GM23338 (cell line): ENCODE measurements at regions not wholly inside any gene's neighbourhood (a gene's known extent, or its start where the extent isn't known, plus 50 kb on each side); places are given as distances from the start of the nearest gene placed in this dataset.

Experiments
- CREB1 ChIP-seq: fragments of 250-450 bp; sonication (Bioruptor Pico); IDR thresholded peaks from 2 replicates; pipeline ENCODE4 v1.5.0; 2020; ENCODE audit warnings: low read depth, mild to moderate bottlenecking, moderate library complexity
- EZH2 ChIP-seq: fragments of 200-600 bp; sonication (generic); IDR thresholded peaks from one replicate; pipeline ENCODE4 v1.8.0; 2017; ENCODE audit warnings: antibody characterized with exemption, mild to moderate bottlenecking, low read depth; ENCODE audit not compliant: unreplicated experiment
- EZH2phosphoT487 ChIP-seq: fragments of 200-600 bp; sonication (generic); IDR thresholded peaks from one replicate; pipeline ENCODE4 v1.8.1; 2018; ENCODE audit warnings: antibody characterized with exemption; ENCODE audit not compliant: unreplicated experiment
- JUNB ChIP-seq: IDR thresholded peaks from one replicate; pipeline ENCODE4 v1.6.1; 2016; ENCODE audit warnings: antibody characterized with exemption; ENCODE audit not compliant: unreplicated experiment
- NANOG ChIP-seq: IDR thresholded peaks from 2 replicates; pipeline ENCODE4 v1.6.1; 2016; ENCODE audit warnings: antibody characterized with exemption, borderline replicate concordance
- POLR2AphosphoS5 ChIP-seq: IDR thresholded peaks from 2 replicates; pipeline ENCODE4 v1.6.1; 2016; ENCODE audit warnings: antibody characterized with exemption, low read depth
- STAT1 ChIP-seq: IDR thresholded peaks from one replicate; pipeline ENCODE4 v1.6.1; 2016; ENCODE audit warnings: antibody characterized with exemption; ENCODE audit not compliant: unreplicated experiment
- ZNF114 ChIP-seq: fragments of 250-450 bp; sonication (Bioruptor Pico); IDR thresholded peaks from 2 replicates; pipeline ENCODE4 v1.5.0; 2020; ENCODE audit warnings: mild to moderate bottlenecking, moderate library complexity
- ZNF331 ChIP-seq: fragments of 250-450 bp; sonication (Bioruptor Pico); IDR thresholded peaks from 2 replicates; pipeline ENCODE4 v1.5.0; 2020; ENCODE audit warnings: low read depth, mild to moderate bottlenecking, moderate library complexity
- TF ChIP-seq, protein P1 (sequence below), 2 experiments: fragments of 200-600 bp in 1 of 2; sonication (generic) in 1 of 2; conservative IDR thresholded peaks; 2 replicates each; pipeline versions ENCODE4 v1.5.1 to v1.6.1; 2016 to 2017; ENCODE audit warnings: antibody characterized with exemption in 2 of 2, low read depth in 2 of 2, mild to moderate bottlenecking in 2 of 2, moderate library complexity in 1 of 2
- TF ChIP-seq, protein P2 (sequence below): IDR thresholded peaks from one replicate; pipeline ENCODE4 v1.6.1; 2018; ENCODE audit warnings: antibody characterized with exemption; ENCODE audit not compliant: unreplicated experiment
- TF ChIP-seq, protein P3 (sequence below): IDR thresholded peaks from 2 replicates; pipeline ENCODE4 v1.6.1; 2016; ENCODE audit warnings: antibody characterized with exemption

DNA sequence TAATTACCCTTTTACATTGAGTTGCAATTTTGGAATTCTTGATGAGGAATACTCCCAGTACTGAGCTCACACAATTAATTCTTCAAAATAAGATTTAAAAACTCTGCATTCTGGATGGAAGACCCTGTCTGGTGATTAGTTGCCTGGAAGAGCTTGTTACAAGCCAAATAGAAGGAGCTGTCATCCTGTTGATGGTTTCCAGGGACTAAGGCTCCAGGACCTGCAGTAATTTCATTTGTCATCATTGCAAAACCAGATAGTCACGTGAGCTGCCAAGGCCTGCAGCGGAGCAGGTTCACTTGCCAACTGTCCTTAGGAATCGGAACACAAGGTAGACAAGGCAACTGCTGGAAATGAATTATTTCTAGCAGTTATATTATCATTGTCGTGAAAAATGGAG is 597.7 kb downstream of the CCDC171 start:
- TF ChIP-seq POLR2AphosphoS5 (no peak), ZNF331 (CRISPR knock-in tag) (no peak), EZH2 (no peak), CREB1 (CRISPR knock-in tag) (no peak), EZH2phosphoT487 (no peak), STAT1 (no peak), NANOG (no peak), JUNB (no peak), ZNF114 (no peak)
- TF ChIP-seq, protein P1, sequence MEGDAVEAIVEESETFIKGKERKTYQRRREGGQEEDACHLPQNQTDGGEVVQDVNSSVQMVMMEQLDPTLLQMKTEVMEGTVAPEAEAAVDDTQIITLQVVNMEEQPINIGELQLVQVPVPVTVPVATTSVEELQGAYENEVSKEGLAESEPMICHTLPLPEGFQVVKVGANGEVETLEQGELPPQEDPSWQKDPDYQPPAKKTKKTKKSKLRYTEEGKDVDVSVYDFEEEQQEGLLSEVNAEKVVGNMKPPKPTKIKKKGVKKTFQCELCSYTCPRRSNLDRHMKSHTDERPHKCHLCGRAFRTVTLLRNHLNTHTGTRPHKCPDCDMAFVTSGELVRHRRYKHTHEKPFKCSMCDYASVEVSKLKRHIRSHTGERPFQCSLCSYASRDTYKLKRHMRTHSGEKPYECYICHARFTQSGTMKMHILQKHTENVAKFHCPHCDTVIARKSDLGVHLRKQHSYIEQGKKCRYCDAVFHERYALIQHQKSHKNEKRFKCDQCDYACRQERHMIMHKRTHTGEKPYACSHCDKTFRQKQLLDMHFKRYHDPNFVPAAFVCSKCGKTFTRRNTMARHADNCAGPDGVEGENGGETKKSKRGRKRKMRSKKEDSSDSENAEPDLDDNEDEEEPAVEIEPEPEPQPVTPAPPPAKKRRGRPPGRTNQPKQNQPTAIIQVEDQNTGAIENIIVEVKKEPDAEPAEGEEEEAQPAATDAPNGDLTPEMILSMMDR (conservative IDR thresholded peaks at IDR 0.05; ENCODE audit: low read depth in 2 of 2), result no peak
- TF ChIP-seq, protein P2, sequence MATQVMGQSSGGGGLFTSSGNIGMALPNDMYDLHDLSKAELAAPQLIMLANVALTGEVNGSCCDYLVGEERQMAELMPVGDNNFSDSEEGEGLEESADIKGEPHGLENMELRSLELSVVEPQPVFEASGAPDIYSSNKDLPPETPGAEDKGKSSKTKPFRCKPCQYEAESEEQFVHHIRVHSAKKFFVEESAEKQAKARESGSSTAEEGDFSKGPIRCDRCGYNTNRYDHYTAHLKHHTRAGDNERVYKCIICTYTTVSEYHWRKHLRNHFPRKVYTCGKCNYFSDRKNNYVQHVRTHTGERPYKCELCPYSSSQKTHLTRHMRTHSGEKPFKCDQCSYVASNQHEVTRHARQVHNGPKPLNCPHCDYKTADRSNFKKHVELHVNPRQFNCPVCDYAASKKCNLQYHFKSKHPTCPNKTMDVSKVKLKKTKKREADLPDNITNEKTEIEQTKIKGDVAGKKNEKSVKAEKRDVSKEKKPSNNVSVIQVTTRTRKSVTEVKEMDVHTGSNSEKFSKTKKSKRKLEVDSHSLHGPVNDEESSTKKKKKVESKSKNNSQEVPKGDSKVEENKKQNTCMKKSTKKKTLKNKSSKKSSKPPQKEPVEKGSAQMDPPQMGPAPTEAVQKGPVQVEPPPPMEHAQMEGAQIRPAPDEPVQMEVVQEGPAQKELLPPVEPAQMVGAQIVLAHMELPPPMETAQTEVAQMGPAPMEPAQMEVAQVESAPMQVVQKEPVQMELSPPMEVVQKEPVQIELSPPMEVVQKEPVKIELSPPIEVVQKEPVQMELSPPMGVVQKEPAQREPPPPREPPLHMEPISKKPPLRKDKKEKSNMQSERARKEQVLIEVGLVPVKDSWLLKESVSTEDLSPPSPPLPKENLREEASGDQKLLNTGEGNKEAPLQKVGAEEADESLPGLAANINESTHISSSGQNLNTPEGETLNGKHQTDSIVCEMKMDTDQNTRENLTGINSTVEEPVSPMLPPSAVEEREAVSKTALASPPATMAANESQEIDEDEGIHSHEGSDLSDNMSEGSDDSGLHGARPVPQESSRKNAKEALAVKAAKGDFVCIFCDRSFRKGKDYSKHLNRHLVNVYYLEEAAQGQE, result no peak
- TF ChIP-seq, protein P3, sequence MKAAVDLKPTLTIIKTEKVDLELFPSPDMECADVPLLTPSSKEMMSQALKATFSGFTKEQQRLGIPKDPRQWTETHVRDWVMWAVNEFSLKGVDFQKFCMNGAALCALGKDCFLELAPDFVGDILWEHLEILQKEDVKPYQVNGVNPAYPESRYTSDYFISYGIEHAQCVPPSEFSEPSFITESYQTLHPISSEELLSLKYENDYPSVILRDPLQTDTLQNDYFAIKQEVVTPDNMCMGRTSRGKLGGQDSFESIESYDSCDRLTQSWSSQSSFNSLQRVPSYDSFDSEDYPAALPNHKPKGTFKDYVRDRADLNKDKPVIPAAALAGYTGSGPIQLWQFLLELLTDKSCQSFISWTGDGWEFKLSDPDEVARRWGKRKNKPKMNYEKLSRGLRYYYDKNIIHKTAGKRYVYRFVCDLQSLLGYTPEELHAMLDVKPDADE, result no peak
